ENCODE measurements at regions not wholly inside any gene's neighbourhood (a gene's known extent, or its start where the extent isn't known, plus 50 kb on each side); places are given as distances from the start of the nearest gene placed in this dataset.

- TF ChIP-seq CTCF (IDR thresholded peaks at IDR 0.05) (no peak), TCF7L2 (IDR thresholded peaks at IDR 0.05; ENCODE audit: low read depth, low read length) (no peak), POLR2AphosphoS5 (IDR thresholded peaks at IDR 0.05; ENCODE audit: low read depth, low read length) (no peak), REST (IDR thresholded peaks at IDR 0.05; ENCODE audit: insufficient read depth in 1 of 2, low read depth in 2 of 2, low read length in 1 of 2) (no peak), SIN3A (IDR thresholded peaks at IDR 0.05; ENCODE audit: borderline replicate concordance, insufficient read depth, low read depth, low read length) (no peak)
Observed at GRCh38 chr21:35358008-35358407, 308.9 kb upstream of the RUNX1 start.
